Activated naive CD4-positive, alpha-beta T cell treated with anti-CD3 and anti-CD28 coated beads for 36 hours (primary cell): ENCODE measurements at regions not wholly inside any gene's neighbourhood (a gene's known extent, or its start where the extent isn't known, plus 50 kb on each side); places are given as distances from the start of the nearest gene placed in this dataset.

Experiments used
- CTCF ChIA-PET: fragments of 350-600 bp; sonication (Branson Sonifier 250); formaldehyde crosslinking; loops from one replicate; lab custom pipeline; 2021; ENCODE audit warnings: antibody characterized with exemption; lab: Charles Lee
- DNase-seq: peaks from one replicate; pipeline ENCODE4 v3.0.0-alpha.2; 2020
- H3K27ac Mint-ChIP-seq: one replicate; pipeline ENCODE4 v1.8.0; 2021; ENCODE audit warnings: mild to moderate bottlenecking, mixed read lengths
- H3K27me3 Mint-ChIP-seq: one replicate; pipeline ENCODE4 v1.8.0; 2021; ENCODE audit warnings: low read depth, mixed read lengths
- H3K36me3 Mint-ChIP-seq: one replicate; pipeline ENCODE4 v1.8.0; 2021; ENCODE audit warnings: low read depth, mixed read lengths
- H3K4me1 Mint-ChIP-seq: one replicate; pipeline ENCODE4 v1.8.0; 2021; ENCODE audit warnings: low read depth, mixed read lengths
- H3K4me3 Mint-ChIP-seq: one replicate; pipeline ENCODE4 v1.8.0; 2021; ENCODE audit warnings: mild to moderate bottlenecking, moderate library complexity, mixed read lengths
- H3K9me3 Mint-ChIP-seq: one replicate; pipeline ENCODE4 v1.8.0; 2021; ENCODE audit warnings: mixed read lengths
- intact Hi-C: fragments of 100-400 bp; cut with micrococcal nuclease; formaldehyde crosslinking; loops from one replicate; pipeline ENCODE4 v1.15.1; 2023

DNA sequence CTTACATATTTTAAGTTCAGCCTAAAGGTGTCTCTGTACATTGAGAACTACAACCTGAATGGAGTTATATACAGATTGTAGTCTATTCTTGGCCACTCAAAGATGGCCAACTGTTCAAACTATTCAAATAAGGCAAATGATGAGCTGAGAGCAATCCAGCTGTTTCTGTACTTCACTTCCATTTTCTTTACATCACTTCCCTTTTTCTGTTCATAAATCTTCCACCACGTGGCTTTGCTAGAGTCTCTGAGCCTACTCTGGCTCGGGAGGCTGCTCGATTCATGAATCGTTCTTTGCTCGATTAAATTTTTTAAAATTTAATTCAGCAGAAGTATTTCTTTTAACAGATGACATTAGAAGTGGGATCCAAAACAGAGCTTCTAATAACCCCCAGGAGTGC lies 879.7 kb downstream of the GALC start:
- CTCF ChIA-PET = no interaction called here
- peaks cover 3% of the 10 kb centered on the region for H3K9me3 Mint-ChIP-seq
- no peaks in the 10 kb centered on the region for H3K36me3 Mint-ChIP-seq
- no peaks in the 10 kb centered on the region for H3K4me1 Mint-ChIP-seq
- no peaks in the 10 kb centered on the region for H3K27me3 Mint-ChIP-seq
- H3K27ac Mint-ChIP-seq = no peak overlapping the region
- H3K4me3 Mint-ChIP-seq = no peak overlapping the region
- DNase-seq = no peak
- intact Hi-C loops = no loop called here

DNA sequence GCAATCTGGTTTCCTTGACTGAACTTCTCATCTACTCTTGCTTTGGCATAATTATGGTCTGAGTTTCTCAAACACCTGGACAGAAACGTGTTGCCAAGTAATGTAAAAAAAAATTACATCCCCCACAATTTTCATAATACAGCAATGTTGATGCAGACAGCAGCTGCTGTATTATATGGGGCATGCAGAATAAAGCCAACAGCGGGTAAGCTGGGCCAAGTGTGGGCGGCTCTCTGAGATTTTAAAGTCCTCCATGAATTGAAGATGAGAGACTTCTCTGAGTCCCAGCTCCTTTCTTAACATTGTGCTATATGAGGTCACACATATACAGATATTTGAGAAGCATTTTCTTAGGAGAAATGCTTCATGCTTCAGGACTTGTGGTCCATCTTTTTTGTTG lies 881.2 kb downstream of the GALC start:
- CTCF ChIA-PET = no interaction called here
- H3K27ac Mint-ChIP-seq = no peak overlapping the region
- H3K27me3 Mint-ChIP-seq = no peaks in the 10 kb centered on the region
- intact Hi-C loops = no loop called here
- peaks cover 2% of the 10 kb centered on the region for H3K9me3 Mint-ChIP-seq
- H3K4me1 Mint-ChIP-seq = no peaks in the 10 kb centered on the region
- DNase-seq = no peak
- no peak overlapping the region for H3K4me3 Mint-ChIP-seq
- H3K36me3 Mint-ChIP-seq = no peaks in the 10 kb centered on the region

DNA sequence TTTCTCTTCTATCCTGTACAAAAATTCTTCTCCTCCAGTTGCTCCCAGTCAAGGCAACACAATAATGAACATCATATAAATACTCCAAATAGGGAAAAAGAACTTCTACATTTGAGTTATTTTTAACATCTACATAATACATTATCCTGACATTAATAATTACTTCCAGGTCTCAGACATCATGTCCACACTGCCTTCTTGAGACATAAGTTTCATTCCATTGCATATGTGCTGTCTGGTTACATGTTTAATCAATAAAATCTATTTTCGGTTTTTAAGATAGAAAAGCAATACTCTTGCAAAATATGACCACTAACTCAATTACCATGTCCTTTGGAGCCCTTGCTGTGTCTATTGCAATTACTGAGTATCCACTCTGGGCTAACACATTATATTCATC lies 881.9 kb downstream of the GALC start:
- Mint-ChIP-seq H3K9me3 (peaks cover 2% of the 10 kb centered on the region), H3K27ac (no peak overlapping the region), H3K36me3 (no peaks in the 10 kb centered on the region), H3K27me3 (no peaks in the 10 kb centered on the region), H3K4me3 (no peak overlapping the region), H3K4me1 (no peaks in the 10 kb centered on the region)
- intact Hi-C loops = no loop called here
- CTCF ChIA-PET = no interaction called here
- no peak for DNase-seq

DNA sequence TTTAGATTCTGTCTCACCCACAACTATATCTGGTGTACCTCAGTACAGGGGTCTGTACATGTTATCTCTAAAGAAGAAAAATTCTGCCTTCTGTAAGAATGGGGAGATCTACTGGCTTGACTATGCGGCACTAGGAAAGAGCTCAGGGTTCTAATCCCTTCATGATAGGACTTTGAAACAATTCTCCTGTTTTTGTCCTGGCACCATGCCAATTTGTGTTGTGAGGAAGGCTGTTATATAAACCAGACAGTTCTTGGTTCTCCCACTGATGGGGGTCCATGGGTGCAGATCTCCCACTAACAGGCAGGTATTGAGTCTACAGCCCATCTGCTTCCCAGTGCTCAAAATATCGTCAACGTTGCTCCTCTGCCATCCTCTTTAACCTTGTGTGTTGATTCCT lies 883.7 kb downstream of the GALC start:
- no peak overlapping the region for H3K27ac Mint-ChIP-seq
- intact Hi-C loops = no loop called here
- peaks cover 2% of the 10 kb centered on the region for H3K9me3 Mint-ChIP-seq
- no peak for DNase-seq
- H3K27me3 Mint-ChIP-seq = no peaks in the 10 kb centered on the region
- CTCF ChIA-PET = no interaction called here
- H3K4me3 Mint-ChIP-seq = no peak overlapping the region
- H3K4me1 Mint-ChIP-seq = no peaks in the 10 kb centered on the region
- H3K36me3 Mint-ChIP-seq = no peaks in the 10 kb centered on the region

DNA sequence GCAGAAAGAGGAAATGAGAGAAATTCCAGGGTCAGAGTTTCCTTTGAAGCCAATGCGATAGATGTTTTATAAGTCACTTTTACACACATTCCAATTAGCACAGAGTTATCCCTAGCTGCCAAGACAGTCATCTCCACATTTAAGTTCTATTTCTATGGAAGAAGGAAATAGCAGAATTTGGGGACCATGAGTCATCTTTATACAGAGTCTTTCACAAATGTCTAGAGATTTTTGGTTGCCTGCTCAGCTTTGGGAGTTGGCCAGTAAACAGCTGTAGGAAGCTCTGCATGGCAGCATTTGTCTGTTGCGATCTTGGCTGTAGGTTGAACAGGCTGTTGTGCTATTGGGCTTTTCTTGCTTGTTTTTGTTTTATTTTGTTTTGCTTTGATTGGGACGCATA lies 884.3 kb downstream of the GALC start:
- no peaks in the 10 kb centered on the region for H3K36me3 Mint-ChIP-seq

DNA sequence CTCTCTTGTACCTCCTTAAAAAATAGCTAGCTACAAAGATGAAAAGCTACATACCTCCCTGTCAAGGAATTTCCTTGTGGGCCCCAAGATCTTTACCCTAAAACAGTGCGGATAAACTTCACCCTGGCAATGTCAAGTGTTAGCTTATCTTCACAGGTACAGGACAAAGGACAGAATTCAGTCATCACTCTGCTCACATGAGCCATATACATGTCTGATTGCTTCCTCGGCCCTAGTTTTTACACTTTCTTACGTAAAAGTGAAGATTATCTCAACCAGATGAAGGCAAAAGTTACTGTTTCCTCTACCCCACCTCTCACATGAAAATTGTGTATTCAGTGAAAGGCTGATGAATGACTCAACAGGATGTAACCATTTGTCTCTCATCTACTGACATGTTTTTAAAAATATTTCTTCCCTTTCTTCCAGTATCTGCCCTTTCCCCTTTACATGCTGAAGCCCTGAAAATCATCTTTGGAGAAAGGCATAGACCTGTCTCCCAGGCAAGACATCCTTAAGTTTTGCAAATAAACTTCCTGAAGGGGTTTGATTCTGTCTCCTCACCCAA lies 890.1 kb downstream of the GALC start:
- no peaks in the 10 kb centered on the region for H3K27me3 Mint-ChIP-seq
- DNase-seq = no peak
- intact Hi-C loops = no loop called here
- H3K4me3 Mint-ChIP-seq = no peak overlapping the region
- CTCF ChIA-PET = no interaction called here
- H3K36me3 Mint-ChIP-seq = no peaks in the 10 kb centered on the region
- H3K27ac Mint-ChIP-seq = no peak overlapping the region
- no peaks in the 10 kb centered on the region for H3K4me1 Mint-ChIP-seq
- H3K9me3 Mint-ChIP-seq = peaks cover 4% of the 10 kb centered on the region

More for the DNA sequence above, 884.3 kb downstream of the GALC start:
- H3K27ac Mint-ChIP-seq = no peak overlapping the region
- CTCF ChIA-PET = interaction anchor here (0.7 kb wide), 1 partner anchor 13 kb away, joined by 3 read pairs; no protein-coding TSS in a partner anchor
- intact Hi-C loops = no loop called here
- DNase-seq = no peak
- H3K9me3 Mint-ChIP-seq = peaks cover 2% of the 10 kb centered on the region
- H3K4me3 Mint-ChIP-seq = no peak overlapping the region
- no peaks in the 10 kb centered on the region for H3K27me3 Mint-ChIP-seq
- no peaks in the 10 kb centered on the region for H3K4me1 Mint-ChIP-seq

DNA sequence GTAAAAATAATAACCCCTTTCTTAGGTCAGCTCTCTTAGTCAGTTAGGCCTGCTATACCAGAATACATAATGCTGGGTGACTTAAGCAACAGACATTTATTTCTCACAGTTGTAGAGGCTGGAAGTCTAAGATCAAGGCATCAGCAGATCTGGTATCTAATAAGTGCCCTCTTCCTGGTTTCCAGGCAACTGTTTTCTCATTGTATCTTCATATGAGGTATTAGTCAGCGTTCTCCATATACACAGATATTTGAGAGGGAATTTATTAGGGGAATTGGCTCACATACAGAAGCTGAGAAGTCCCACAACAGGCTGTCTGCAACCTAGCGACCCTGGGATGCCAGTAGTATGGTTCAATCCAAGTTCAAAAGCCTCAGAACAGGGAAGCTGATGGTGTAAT lies 896.0 kb downstream of the GALC start:
- CTCF ChIA-PET = no interaction called here
- intact Hi-C loops = no loop called here
- no peak overlapping the region for H3K27ac Mint-ChIP-seq
- no peaks in the 10 kb centered on the region for H3K4me1 Mint-ChIP-seq
- no peak for DNase-seq
- H3K9me3 Mint-ChIP-seq = peaks cover 2% of the 10 kb centered on the region
- no peak overlapping the region for H3K4me3 Mint-ChIP-seq
- H3K27me3 Mint-ChIP-seq = no peaks in the 10 kb centered on the region
- no peaks in the 10 kb centered on the region for H3K36me3 Mint-ChIP-seq

DNA sequence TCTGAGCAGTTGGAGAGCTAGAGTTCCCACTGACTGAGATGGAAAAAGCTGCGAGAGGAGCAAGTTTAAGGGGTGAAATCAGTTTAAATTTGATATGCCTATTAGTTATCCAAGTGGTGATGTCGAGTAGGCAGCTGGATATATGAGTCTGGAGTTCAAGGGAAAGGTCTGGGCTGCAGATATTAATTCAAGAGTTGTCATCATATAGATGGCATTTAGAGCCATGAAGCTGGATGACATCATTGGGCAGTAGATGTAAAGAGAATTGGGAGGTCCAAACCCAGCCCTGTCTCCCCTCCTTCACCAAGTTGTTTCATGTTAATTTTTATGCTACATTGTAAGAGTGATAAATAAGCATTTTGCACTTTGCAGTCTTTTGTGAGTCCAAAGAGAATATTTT lies 898.1 kb downstream of the GALC start:
- Mint-ChIP-seq H3K4me3 (no peak overlapping the region), H3K27ac (no peak overlapping the region), H3K9me3 (peaks cover 2% of the 10 kb centered on the region), H3K27me3 (no peaks in the 10 kb centered on the region), H3K4me1 (no peaks in the 10 kb centered on the region), H3K36me3 (no peaks in the 10 kb centered on the region)
- CTCF ChIA-PET = no interaction called here
- intact Hi-C loops = no loop called here
- no peak for DNase-seq

DNA sequence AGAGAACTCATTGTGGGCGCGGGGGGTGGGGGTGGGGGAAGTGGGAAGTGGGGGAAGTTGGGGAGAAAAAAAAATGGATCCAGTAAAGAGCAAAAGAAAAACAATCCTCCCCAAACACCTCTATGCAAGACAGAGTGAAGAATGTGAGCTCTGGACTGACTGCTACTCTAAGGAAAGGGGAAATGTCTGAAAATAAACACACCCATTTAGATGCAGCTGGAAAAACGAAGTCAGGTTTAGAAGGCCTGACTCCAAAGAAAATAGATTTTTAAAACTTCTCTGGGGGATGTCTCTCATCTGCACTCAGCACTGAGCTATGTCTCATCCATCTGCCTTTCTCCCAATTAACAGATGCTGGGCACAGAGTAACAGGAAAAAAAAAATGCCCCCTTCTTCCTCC lies 904.4 kb downstream of the GALC start:
- no peaks in the 10 kb centered on the region for H3K36me3 Mint-ChIP-seq
- intact Hi-C loops = no loop called here
- CTCF ChIA-PET = no interaction called here
- H3K4me3 Mint-ChIP-seq = no peak overlapping the region
- no peaks in the 10 kb centered on the region for H3K4me1 Mint-ChIP-seq
- H3K27ac Mint-ChIP-seq = no peak overlapping the region
- peaks cover 2% of the 10 kb centered on the region for H3K9me3 Mint-ChIP-seq
- no peak for DNase-seq
- no peaks in the 10 kb centered on the region for H3K27me3 Mint-ChIP-seq

DNA sequence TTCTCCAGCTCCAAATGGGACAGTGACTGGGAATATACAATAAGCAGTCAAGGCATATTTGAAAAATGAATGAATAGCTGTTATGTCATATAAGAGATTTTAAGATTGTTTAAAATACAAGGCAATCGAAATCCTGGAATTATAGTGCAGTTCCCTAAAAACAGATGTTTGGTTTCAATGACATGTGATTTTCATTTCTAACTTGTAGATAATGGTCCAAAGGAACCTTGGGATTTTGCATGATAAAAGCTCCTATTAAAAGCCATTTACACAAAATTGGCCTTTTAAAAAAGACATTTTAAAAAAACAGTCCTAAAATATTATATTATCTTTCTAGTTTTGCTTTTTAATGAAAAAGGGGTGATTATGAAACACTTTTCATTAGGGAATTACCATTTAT lies 905.1 kb downstream of the GALC start:
- no peaks in the 10 kb centered on the region for H3K4me1 Mint-ChIP-seq
- CTCF ChIA-PET = no interaction called here
- no peak overlapping the region for H3K4me3 Mint-ChIP-seq
- no peaks in the 10 kb centered on the region for H3K27me3 Mint-ChIP-seq
- no peak overlapping the region for H3K27ac Mint-ChIP-seq
- no peak for DNase-seq
- intact Hi-C loops = no loop called here
- no peaks in the 10 kb centered on the region for H3K36me3 Mint-ChIP-seq
- peaks cover 2% of the 10 kb centered on the region for H3K9me3 Mint-ChIP-seq

DNA sequence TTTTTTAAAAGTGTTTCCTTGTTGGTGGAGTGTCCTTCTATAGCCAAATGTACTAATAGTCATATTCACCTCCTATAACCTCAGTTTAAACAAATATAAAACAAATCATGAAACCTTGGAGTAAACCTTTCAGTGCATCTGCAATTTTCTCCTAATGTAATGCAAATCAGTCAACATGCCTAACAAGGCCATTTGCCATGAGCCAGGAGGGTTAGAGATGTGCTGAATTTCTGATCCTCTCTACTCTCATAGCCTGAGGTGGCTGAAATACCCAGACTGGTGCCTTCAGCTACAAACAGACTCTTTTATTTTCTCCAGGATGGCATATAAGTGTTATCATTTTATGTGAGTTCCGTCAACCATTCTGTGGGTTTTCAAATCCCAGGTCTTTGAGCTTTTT lies 908.1 kb downstream of the GALC start:
- Mint-ChIP-seq H3K9me3 (peaks cover 4% of the 10 kb centered on the region), H3K4me3 (no peak overlapping the region), H3K27ac (no peak overlapping the region), H3K4me1 (no peaks in the 10 kb centered on the region), H3K27me3 (no peaks in the 10 kb centered on the region), H3K36me3 (no peaks in the 10 kb centered on the region)
- CTCF ChIA-PET = no interaction called here
- intact Hi-C loops = no loop called here
- DNase-seq = no peak

DNA sequence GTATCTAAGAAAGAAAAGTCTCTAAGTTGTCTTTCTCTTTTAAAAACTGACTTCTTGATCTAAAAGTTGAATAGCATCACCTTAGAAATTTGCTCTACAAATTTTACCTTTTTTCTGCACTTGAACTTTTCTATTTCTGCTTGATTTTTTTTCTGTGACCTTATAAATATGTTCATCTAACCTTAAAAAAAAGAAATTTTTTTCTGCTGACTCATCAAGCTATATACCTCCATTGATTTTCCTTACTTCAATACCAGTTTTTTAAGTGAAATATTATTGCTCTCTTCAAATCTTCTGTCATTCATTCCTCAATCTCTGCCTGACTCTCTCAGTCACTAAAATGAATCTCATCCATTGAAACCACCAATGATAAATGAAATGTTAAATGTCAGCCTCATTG lies 910.1 kb downstream of the GALC start:
- H3K9me3 Mint-ChIP-seq = peaks cover 4% of the 10 kb centered on the region
- DNase-seq = no peak
- intact Hi-C loops = no loop called here
- H3K27ac Mint-ChIP-seq = no peak overlapping the region
- H3K36me3 Mint-ChIP-seq = no peaks in the 10 kb centered on the region
- no peaks in the 10 kb centered on the region for H3K27me3 Mint-ChIP-seq
- no peaks in the 10 kb centered on the region for H3K4me1 Mint-ChIP-seq
- CTCF ChIA-PET = no interaction called here
- no peak overlapping the region for H3K4me3 Mint-ChIP-seq

DNA sequence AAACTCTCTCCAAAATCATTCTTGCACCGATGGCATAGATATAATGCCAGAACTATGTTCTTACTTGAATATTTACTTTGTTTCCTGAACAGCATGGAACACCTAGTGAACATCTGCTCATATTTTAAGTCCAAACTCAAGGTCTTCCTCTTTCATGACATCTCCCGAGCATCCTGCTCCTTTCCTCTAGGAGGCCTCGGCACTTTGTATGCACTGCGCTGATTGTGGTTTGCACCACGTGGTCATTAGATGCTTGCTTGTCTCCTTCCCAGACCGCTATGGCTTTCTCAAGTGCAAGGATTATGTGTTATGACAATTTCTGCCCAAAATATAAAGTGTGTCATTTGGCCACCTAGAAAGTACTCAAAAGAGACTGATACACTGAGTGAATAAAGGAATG lies 912.0 kb downstream of the GALC start:
- CTCF ChIA-PET = no interaction called here
- no peak for DNase-seq
- H3K9me3 Mint-ChIP-seq = peaks cover 4% of the 10 kb centered on the region
- intact Hi-C loops = no loop called here
- H3K27ac Mint-ChIP-seq = no peak overlapping the region
- H3K4me3 Mint-ChIP-seq = no peak overlapping the region
- H3K27me3 Mint-ChIP-seq = no peaks in the 10 kb centered on the region
- no peaks in the 10 kb centered on the region for H3K4me1 Mint-ChIP-seq
- no peaks in the 10 kb centered on the region for H3K36me3 Mint-ChIP-seq

DNA sequence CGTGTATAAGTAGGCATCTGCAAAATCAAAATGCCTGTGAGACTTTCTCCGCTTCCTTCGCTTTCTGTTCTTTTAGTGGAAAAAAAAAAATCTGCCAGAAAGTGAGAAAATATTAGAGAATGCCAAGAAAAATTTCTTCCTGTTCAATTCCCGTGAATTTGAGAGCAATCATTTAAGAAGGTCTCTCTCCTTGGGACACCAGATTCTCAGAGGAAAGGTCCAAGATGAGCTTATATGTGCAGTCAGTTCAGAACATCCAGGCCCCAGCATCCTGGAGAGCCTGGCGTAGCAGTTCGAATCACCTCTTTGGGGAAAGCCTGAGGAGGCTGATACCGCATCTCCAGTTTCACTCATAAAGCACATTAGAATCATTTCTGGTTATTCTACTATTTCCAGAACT lies 912.8 kb downstream of the GALC start:
- Mint-ChIP-seq H3K27me3 (no peaks in the 10 kb centered on the region), H3K9me3 (peaks cover 2% of the 10 kb centered on the region), H3K4me3 (no peak overlapping the region), H3K36me3 (no peaks in the 10 kb centered on the region), H3K27ac (no peak overlapping the region), H3K4me1 (no peaks in the 10 kb centered on the region)
- intact Hi-C loops = no loop called here
- CTCF ChIA-PET = no interaction called here
- DNase-seq = no peak
